ENCODE measurements at regions not wholly inside any gene's neighbourhood (a gene's known extent, or its start where the extent isn't known, plus 50 kb on each side); places are given as distances from the start of the nearest gene placed in this dataset.
"Not testable (repeated sequence)": the region's sequence is repeated elsewhere in the genome, so short reads cannot be mapped to it uniquely, and the experiment has no call there.

GRCh38 chr9:115815786-115816185, 337.8 kb upstream of the PAPPA start:
- no peaks in the 10 kb centered on the region for H3K27me3 ChIP-seq (ENCODE audit: low read length)
- H3K9me2 ChIP-seq (replicated peaks; ENCODE audit: insufficient read depth, low read length): no peaks in the 10 kb centered on the region
- DNase-seq: no peak
- H3K79me2 ChIP-seq (ENCODE audit: low read length): no peaks in the 10 kb centered on the region
- H2AFZ ChIP-seq (ENCODE audit: low read length): no peak overlapping the region
- H3K9ac ChIP-seq (ENCODE audit: low read length): no peak overlapping the region
- no peaks in the 10 kb centered on the region for H4K20me1 ChIP-seq (ENCODE audit: insufficient read depth, low read depth, low read length)
- no peaks in the 10 kb centered on the region for H3K9me3 ChIP-seq (ENCODE audit: low read length)
- H3K4me1 ChIP-seq (ENCODE audit: low read length): no peaks in the 10 kb centered on the region
- no peak overlapping the region for H3K4me2 ChIP-seq (ENCODE audit: low read depth, low read length, poor library complexity, severe bottlenecking)
- no peaks in the 10 kb centered on the region for H3K36me3 ChIP-seq (ENCODE audit: insufficient read depth, low read length)
- no peak overlapping the region for H3K4me3 ChIP-seq (ENCODE audit: low read length)
- no peak overlapping the region for H3K27ac ChIP-seq (ENCODE audit: low read length)

GRCh38 chr9:115818651-115819050, 334.9 kb upstream of the PAPPA start:
- H3K36me3 ChIP-seq (ENCODE audit: insufficient read depth, low read length); H4K20me1 ChIP-seq (ENCODE audit: insufficient read depth, low read depth, low read length); H3K79me2 ChIP-seq (ENCODE audit: low read length); H2AFZ ChIP-seq (ENCODE audit: low read length); H3K4me2 ChIP-seq (ENCODE audit: low read depth, low read length, poor library complexity, severe bottlenecking); DNase-seq; H3K27me3 ChIP-seq (ENCODE audit: low read length); H3K9me2 ChIP-seq (replicated peaks; ENCODE audit: insufficient read depth, low read length); H3K9me3 ChIP-seq (ENCODE audit: low read length); H3K9ac ChIP-seq (ENCODE audit: low read length); H3K4me3 ChIP-seq (ENCODE audit: low read length); H3K4me1 ChIP-seq (ENCODE audit: low read length); H3K27ac ChIP-seq (ENCODE audit: low read length): not testable (repeated sequence)

- Histone ChIP-seq H3K4me2 (ENCODE audit: low read depth, low read length, poor library complexity, severe bottlenecking) (no peak overlapping the region), H2AFZ (ENCODE audit: low read length) (no peak overlapping the region), H3K4me1 (ENCODE audit: low read length) (no peaks in the 10 kb centered on the region), H3K9ac (ENCODE audit: low read length) (no peak overlapping the region), H3K27me3 (ENCODE audit: low read length) (no peaks in the 10 kb centered on the region), H3K4me3 (ENCODE audit: low read length) (no peak overlapping the region), H3K79me2 (ENCODE audit: low read length) (no peaks in the 10 kb centered on the region), H3K9me3 (ENCODE audit: low read length) (no peaks in the 10 kb centered on the region), H3K27ac (ENCODE audit: low read length) (no peak overlapping the region), H3K9me2 (replicated peaks; ENCODE audit: insufficient read depth, low read length) (no peaks in the 10 kb centered on the region), H3K36me3 (ENCODE audit: insufficient read depth, low read length) (no peaks in the 10 kb centered on the region), H4K20me1 (ENCODE audit: insufficient read depth, low read depth, low read length) (no peaks in the 10 kb centered on the region)
- DNase-seq: no peak
Measured at GRCh38 chr9:115832031-115832430, 321.6 kb upstream of the PAPPA start.

GRCh38 chr9:115837618-115838017, 316.0 kb upstream of the PAPPA start:
- Histone ChIP-seq H3K4me3 (ENCODE audit: low read length) (no peak overlapping the region), H3K79me2 (ENCODE audit: low read length) (no peaks in the 10 kb centered on the region), H3K27ac (ENCODE audit: low read length) (no peak overlapping the region), H3K36me3 (ENCODE audit: insufficient read depth, low read length) (no peaks in the 10 kb centered on the region), H3K9ac (ENCODE audit: low read length) (no peak overlapping the region), H4K20me1 (ENCODE audit: insufficient read depth, low read depth, low read length) (no peaks in the 10 kb centered on the region), H3K4me2 (ENCODE audit: low read depth, low read length, poor library complexity, severe bottlenecking) (no peak overlapping the region), H3K9me3 (ENCODE audit: low read length) (no peaks in the 10 kb centered on the region), H3K9me2 (replicated peaks; ENCODE audit: insufficient read depth, low read length) (no peaks in the 10 kb centered on the region), H2AFZ (ENCODE audit: low read length) (no peak overlapping the region), H3K27me3 (ENCODE audit: low read length) (no peaks in the 10 kb centered on the region), H3K4me1 (ENCODE audit: low read length) (no peaks in the 10 kb centered on the region)
- no peak for DNase-seq

GRCh38 chr9:115838417-115838816, 315.2 kb upstream of the PAPPA start:
- DNase-seq: no peak
- no peak overlapping the region for H2AFZ ChIP-seq (ENCODE audit: low read length)
- H4K20me1 ChIP-seq (ENCODE audit: insufficient read depth, low read depth, low read length): no peaks in the 10 kb centered on the region
- H3K9me3 ChIP-seq (ENCODE audit: low read length): no peaks in the 10 kb centered on the region
- no peak overlapping the region for H3K9ac ChIP-seq (ENCODE audit: low read length)
- H3K4me2 ChIP-seq (ENCODE audit: low read depth, low read length, poor library complexity, severe bottlenecking): no peak overlapping the region
- H3K27ac ChIP-seq (ENCODE audit: low read length): no peak overlapping the region
- no peaks in the 10 kb centered on the region for H3K4me1 ChIP-seq (ENCODE audit: low read length)
- H3K4me3 ChIP-seq (ENCODE audit: low read length): no peak overlapping the region
- no peaks in the 10 kb centered on the region for H3K27me3 ChIP-seq (ENCODE audit: low read length)
- H3K79me2 ChIP-seq (ENCODE audit: low read length): no peaks in the 10 kb centered on the region
- no peaks in the 10 kb centered on the region for H3K36me3 ChIP-seq (ENCODE audit: insufficient read depth, low read length)
- no peaks in the 10 kb centered on the region for H3K9me2 ChIP-seq (replicated peaks; ENCODE audit: insufficient read depth, low read length)

- not testable (repeated sequence) for H2AFZ ChIP-seq (ENCODE audit: low read length); H3K4me1 ChIP-seq (ENCODE audit: low read length); H3K9me3 ChIP-seq (ENCODE audit: low read length); H3K79me2 ChIP-seq (ENCODE audit: low read length); H3K27ac ChIP-seq (ENCODE audit: low read length); H3K27me3 ChIP-seq (ENCODE audit: low read length); H4K20me1 ChIP-seq (ENCODE audit: insufficient read depth, low read depth, low read length); H3K36me3 ChIP-seq (ENCODE audit: insufficient read depth, low read length); H3K9me2 ChIP-seq (replicated peaks; ENCODE audit: insufficient read depth, low read length); H3K9ac ChIP-seq (ENCODE audit: low read length); DNase-seq; H3K4me3 ChIP-seq (ENCODE audit: low read length); H3K4me2 ChIP-seq (ENCODE audit: low read depth, low read length, poor library complexity, severe bottlenecking)
Measured at GRCh38 chr9:115844433-115844832, 309.2 kb upstream of the PAPPA start.

GRCh38 chr9:115845648-115846312, 307.8 kb upstream of the PAPPA start:
- no peak for DNase-seq
- no peak overlapping the region for H2AFZ ChIP-seq (ENCODE audit: low read length)
- no peaks in the 10 kb centered on the region for H3K27me3 ChIP-seq (ENCODE audit: low read length)
- no peaks in the 10 kb centered on the region for H3K9me3 ChIP-seq (ENCODE audit: low read length)
- no peaks in the 10 kb centered on the region for H3K79me2 ChIP-seq (ENCODE audit: low read length)
- H3K4me3 ChIP-seq (ENCODE audit: low read length): no peak overlapping the region
- no peak overlapping the region for H3K4me2 ChIP-seq (ENCODE audit: low read depth, low read length, poor library complexity, severe bottlenecking)
- no peaks in the 10 kb centered on the region for H3K36me3 ChIP-seq (ENCODE audit: insufficient read depth, low read length)
- H4K20me1 ChIP-seq (ENCODE audit: insufficient read depth, low read depth, low read length): no peaks in the 10 kb centered on the region
- no peak overlapping the region for H3K9ac ChIP-seq (ENCODE audit: low read length)
- H3K4me1 ChIP-seq (ENCODE audit: low read length): no peaks in the 10 kb centered on the region
- H3K9me2 ChIP-seq (replicated peaks; ENCODE audit: insufficient read depth, low read length): no peaks in the 10 kb centered on the region
- H3K27ac ChIP-seq (ENCODE audit: low read length): no peak overlapping the region

GRCh38 chr9:115847216-115847615, 306.4 kb upstream of the PAPPA start:
- Histone ChIP-seq H3K9me2 (replicated peaks; ENCODE audit: insufficient read depth, low read length) (no peaks in the 10 kb centered on the region), H3K36me3 (ENCODE audit: insufficient read depth, low read length) (no peaks in the 10 kb centered on the region), H3K9me3 (ENCODE audit: low read length) (no peaks in the 10 kb centered on the region), H3K9ac (ENCODE audit: low read length) (no peak overlapping the region), H3K79me2 (ENCODE audit: low read length) (no peaks in the 10 kb centered on the region), H3K27me3 (ENCODE audit: low read length) (no peaks in the 10 kb centered on the region), H3K27ac (ENCODE audit: low read length) (no peak overlapping the region), H2AFZ (ENCODE audit: low read length) (no peak overlapping the region), H4K20me1 (ENCODE audit: insufficient read depth, low read depth, low read length) (no peaks in the 10 kb centered on the region), H3K4me1 (ENCODE audit: low read length) (no peaks in the 10 kb centered on the region), H3K4me2 (ENCODE audit: low read depth, low read length, poor library complexity, severe bottlenecking) (no peak overlapping the region), H3K4me3 (ENCODE audit: low read length) (no peak overlapping the region)
- DNase-seq: no peak

All from Karpas-422 (cell line).